HFF-Myc (cell line): ENCODE measurements at regions not wholly inside any gene's neighbourhood (a gene's known extent, or its start where the extent isn't known, plus 50 kb on each side); places are given as distances from the start of the nearest gene placed in this dataset.

Source experiments
- DNase-seq: peaks from one replicate; pipeline ENCODE4 v3.0.0-alpha.2; 2011; ENCODE audit warnings: low read depth; ENCODE audit errors: extremely low read depth
- H3K4me3 ChIP-seq: replicated peaks from 2 replicates; pipeline ENCODE4 v1.5.1; 2011; ENCODE audit warnings: low read depth, mild to moderate bottlenecking, control low read depth, low read length
- CTCF ChIP-seq: IDR thresholded peaks from 2 replicates; pipeline ENCODE4 v1.5.1; 2012; ENCODE audit warnings: mild to moderate bottlenecking, low read depth, low read length, control low read depth; ENCODE audit errors: missing control alignments

DNA sequence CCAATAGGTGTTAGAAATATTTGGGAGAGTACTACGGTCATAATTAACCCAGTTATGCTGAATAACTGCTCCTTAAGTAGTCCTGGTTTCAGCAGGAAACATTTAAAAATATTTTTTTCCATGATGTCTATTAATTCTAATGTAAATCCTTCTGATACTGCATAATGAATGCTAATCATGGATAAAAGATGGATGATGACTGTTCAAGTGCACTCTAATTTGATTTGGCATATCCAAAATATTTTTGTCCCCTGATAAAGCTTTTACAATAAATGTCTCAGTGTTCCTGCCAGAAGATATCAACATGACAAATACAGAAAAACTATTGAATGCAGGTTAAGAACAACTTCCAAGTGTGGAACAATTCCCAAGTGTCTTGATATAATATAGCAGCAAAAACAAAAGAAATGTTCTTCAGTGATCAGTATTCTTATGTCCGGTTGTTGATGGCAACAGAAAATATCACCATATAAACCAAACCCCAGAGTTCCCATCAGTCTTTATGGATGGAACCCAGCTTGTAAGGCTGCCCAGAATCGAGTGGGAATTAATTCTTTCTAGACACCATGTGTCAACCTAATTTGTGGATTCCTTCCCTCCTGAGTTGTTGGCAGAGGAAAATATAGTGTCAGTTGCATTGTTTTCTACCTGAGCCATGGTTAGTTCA is 205.4 kb upstream of the GK2 start:
- DNase-seq = no peak
- no peak for TF ChIP-seq CTCF

DNA sequence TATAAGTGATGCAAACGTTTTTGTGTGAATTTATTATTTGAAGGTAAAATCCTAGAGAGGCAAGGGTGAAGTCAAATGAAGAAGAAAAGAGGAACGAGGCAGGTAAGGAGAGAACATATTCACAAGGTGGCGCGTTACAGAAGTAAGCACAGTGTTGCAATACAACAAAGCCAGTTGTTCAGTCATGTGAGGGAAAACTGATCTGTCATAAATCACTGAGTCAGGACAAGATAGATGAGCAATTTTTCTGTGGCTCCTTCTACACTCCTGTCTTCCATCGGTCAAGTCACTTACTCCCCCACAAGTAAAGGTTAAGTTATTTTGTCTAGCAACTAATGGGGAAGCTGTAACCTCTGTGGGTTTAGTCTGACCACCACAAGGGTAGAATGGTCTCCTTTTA is 203.0 kb upstream of the GK2 start:
- DNase-seq = no peak
- no peak overlapping the region for H3K4me3 ChIP-seq
- no peak for TF ChIP-seq CTCF

More for the DNA sequence above, 205.4 kb upstream of the GK2 start:
- no peak overlapping the region for H3K4me3 ChIP-seq

- TF ChIP-seq CTCF = no peak
- DNase-seq = no peak
- no peak overlapping the region for H3K4me3 ChIP-seq
Observed at GRCh38 chr4:79609817-79610216, 201.8 kb upstream of the GK2 start.

DNA sequence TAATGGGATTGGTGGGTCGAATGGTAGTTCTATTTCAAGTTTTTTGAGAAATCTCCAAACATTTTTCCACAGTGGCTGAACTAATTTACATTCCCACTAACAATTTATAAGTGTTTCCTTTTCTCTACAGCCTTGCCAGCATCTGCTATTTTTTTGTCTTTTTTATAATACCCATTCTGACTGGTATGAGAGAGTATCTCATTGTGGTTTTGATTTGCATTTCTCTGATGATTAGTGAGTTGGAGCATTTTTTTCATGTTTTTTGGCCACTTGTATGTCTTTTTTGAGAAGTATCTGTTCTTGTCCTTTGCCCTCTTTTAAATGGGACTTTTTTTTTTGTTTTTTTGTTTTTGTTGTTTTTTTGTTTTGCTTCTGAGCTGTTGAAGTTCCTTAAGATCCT is 200.0 kb upstream of the GK2 start:
- TF ChIP-seq CTCF = no peak
- H3K4me3 ChIP-seq = no peak overlapping the region
- DNase-seq = no peak

GRCh38 chr4:79604152-79604551 is 196.1 kb upstream of the GK2 start:
- DNase-seq = no peak
- H3K4me3 ChIP-seq = no peak overlapping the region
- TF ChIP-seq CTCF = no peak

GRCh38 chr4:79603681-79604080 is 195.7 kb upstream of the GK2 start:
- TF ChIP-seq CTCF = no peak
- DNase-seq = no peak
- H3K4me3 ChIP-seq = no peak overlapping the region

GRCh38 chr4:79599691-79600090 is 191.7 kb upstream of the GK2 start:
- no peak for DNase-seq
- TF ChIP-seq CTCF = no peak
- no peak overlapping the region for H3K4me3 ChIP-seq
